ENCODE measurements at regions not wholly inside any gene's neighbourhood (a gene's known extent, or its start where the extent isn't known, plus 50 kb on each side); places are given as distances from the start of the nearest gene placed in this dataset.

GRCh38 chr4:3348621-3349020, 55.8 kb downstream of the RGS12 start:
- TF ChIP-seq POLR2A (IDR thresholded peaks at IDR 0.05) = no peak
- TF ChIP-seq CTCF (IDR thresholded peaks at IDR 0.05) = no peak

Data from right lobe of liver (tissue), 4 donors.